GM19438 (cell line): ENCODE measurements at regions not wholly inside any gene's neighbourhood (a gene's known extent, or its start where the extent isn't known, plus 50 kb on each side); places are given as distances from the start of the nearest gene placed in this dataset.

Experiments used
- ATAC-seq: cut with Tn5 transposase; IDR thresholded peaks from one replicate; pipeline ENCODE4 v1.9.1; 2021; ENCODE audit warnings: low read depth; ENCODE audit not compliant: unreplicated experiment

- no peak for ATAC-seq
Observed at GRCh38 chr17:83177611-83178532, 98.5 kb downstream of the METRNL start.

DNA sequence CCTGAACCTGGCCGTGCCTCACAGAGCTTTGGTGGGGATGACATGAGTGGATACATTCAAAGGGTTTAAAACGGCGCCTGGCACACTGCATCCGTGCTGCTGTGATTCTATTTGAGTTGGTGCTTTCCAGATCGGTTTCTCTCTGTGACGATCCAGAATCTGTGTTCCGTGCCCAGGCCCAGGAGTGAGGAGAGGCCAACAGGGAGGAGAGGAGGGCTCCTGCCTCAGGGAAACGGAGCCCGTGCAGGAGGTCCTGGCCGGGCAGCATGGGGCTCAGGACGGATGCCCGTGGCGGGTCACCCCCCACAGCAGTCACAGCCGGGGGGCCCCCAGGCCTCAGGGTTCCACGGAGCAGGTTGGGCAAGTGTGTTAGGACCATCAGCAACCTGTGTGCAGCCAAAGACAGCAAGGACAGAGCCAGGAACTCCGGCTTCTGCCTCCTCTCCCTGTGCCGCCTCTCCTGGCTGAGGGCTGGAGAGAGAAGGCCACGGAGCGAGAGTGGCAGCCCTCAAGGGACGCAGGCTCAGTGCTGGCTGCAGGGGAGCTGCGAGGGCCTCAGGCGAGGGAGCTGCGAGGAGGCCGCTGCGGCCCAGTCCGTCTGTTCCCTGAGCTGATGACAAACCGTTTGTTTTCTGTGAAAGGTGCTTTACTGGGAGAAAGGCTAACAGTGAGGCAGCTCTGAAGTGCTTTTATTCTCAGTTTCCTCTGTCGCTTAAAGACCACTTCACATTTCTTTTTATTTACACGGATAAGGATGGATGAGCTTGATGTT, 99.3 kb downstream of the METRNL start:
- no peak for ATAC-seq

- ATAC-seq: no peak
Observed at GRCh38 chr17:83179374-83179773, 100.0 kb downstream of the METRNL start.

DNA sequence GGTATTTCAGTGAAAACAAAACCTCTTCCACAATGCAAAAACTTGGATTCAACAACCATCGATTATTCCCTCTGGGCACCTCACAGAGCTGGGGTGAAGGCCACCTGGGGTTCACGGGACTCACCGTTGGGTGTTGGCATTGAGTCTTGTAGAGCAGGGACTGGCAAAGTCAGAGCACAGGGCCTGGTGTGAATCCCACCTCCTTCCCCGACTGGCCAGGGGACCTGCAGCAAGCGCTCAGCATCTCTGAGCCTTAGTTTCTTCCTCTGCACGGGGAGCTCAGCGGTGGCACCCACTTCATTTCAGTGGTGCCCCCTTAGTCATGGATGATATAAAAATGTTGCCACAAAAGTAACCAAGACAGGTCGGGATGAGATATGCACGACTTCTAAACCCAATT, 100.4 kb downstream of the METRNL start:
- no peak for ATAC-seq

DNA sequence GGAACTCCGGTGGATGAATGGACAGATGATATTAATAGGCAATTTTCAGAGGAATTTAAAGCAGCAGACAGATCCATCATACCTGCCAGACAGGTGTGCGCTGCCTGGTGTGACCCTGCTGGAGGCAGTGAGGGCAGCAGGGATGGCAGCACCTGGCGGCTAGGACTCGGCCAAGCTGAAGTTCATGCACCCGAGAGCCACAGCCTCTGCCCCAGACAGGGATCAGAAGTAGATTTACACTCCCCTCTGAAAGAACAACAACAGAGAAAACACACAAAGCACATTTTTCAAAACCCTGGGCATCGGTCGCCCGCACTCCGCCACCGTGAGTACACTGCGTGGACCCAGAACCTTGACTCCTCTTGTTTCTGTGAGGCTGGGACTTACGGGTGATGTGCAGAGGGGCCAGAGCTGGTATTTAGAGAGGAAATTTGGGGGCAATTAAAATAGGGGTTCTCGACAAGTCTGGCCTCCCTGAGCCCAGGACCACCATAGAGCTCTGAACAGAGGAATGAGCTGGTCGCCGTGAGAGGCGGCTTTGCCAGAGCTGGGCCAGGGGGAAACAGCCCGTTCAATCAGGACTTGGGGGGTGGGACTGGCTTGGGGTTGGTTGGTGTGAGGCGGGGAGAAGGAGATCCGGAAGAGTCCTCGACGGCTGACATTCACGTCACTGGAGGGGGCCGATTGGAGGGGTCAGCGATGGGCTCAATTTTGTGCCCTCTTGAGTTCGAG, 101.0 kb downstream of the METRNL start:
- no peak for ATAC-seq

DNA sequence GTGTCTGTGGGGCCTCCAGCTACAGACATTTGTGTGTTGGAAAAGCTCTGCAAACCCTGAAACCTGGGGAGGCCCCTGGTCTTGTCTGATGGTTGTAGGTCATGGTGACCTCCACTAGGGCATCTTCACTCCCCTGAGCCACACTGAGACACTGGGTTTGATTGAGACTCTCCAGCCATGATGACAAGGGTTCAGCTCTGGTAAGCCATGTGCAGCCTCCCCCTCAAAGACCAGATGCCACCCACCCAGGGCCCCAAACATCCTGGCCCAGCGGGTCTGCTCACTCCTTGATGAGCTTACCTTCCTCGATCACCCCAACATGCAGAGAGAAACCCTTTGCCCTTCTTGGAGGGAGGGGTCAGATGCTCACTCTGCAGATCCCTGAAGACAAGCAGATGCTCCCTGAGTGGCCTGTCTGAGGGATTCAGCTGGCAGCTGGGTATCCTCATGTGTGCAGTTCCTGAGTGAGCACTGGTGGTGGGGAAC, 101.6 kb downstream of the METRNL start:
- no peak for ATAC-seq

- ATAC-seq: no peak
Observed at GRCh38 chr17:83181991-83182619, 102.7 kb downstream of the METRNL start.

DNA sequence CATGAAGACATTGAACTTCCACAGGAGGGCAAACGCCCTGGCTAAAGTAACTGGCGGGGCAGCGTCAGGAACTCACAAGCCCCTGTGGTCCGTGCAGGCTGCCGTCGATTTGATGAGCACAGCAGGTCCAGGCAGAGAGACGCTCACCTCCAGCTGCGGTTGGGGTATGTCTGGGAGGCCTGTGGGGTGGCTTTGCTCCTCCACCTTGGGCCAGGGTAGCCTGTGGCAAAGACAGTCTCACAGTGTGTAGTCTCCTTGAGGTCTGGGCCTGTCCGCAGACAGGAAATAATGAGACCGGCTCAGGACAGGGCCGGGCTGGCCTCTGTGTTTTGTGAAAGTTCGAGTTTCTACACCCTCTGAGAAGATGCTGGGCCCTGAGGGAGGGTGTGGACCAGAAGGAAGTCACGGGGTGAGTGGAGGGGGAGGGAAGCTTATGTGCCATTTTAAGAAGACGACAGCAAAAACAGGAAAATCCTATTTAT, 103.3 kb downstream of the METRNL start:
- no peak for ATAC-seq

GRCh38 chr17:83183145-83183948, 103.9 kb downstream of the METRNL start:
- no peak for ATAC-seq

- ATAC-seq: no peak
Observed at GRCh38 chr17:83183951-83184506, 104.6 kb downstream of the METRNL start.

DNA sequence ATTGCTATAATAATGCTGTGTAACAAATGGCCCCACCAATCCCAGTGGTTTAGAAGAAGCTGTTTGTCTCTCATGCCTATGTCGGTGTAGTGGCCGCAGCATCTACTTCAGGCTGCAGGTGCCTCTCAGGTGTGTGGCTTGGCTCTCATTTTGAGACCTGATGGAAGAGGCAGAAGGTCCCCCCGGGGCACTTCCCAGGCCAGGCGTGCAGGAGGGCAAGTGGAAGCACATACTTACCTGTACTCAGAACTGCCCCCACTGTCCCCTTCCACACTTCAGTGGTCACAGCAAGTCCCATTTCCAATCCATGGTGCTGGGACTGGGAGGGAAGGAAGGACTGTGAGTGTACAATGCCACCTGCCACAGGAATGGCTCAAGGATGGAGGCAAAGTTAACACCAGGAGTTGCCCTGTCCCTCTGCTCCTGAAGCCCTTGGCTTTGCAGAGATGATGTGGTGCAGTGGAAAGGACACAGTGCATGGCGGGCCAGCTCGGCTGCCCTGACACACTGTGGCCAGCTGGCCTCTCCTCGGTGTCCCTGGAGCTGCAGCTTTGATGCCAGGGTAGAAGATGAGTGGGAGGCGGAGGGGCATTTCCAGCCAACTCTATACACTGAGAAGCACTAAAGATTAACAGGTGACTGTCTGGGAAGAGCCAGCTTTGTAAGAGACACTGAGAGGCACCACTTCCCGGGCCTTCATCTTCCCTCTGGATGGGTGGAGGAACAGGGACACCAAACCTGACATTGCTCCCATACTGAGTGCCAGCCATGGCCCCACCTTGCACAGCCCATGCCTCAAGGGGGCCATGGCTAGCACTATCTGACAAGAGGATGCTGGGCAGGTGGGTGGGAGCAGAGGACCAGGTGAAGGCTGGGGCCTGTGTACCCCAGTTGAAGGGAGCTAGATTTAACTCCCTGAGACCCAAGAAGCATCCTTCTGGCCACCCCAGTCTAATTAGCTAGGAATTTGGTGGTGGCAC, 105.9 kb downstream of the METRNL start:
- no peak for ATAC-seq

DNA sequence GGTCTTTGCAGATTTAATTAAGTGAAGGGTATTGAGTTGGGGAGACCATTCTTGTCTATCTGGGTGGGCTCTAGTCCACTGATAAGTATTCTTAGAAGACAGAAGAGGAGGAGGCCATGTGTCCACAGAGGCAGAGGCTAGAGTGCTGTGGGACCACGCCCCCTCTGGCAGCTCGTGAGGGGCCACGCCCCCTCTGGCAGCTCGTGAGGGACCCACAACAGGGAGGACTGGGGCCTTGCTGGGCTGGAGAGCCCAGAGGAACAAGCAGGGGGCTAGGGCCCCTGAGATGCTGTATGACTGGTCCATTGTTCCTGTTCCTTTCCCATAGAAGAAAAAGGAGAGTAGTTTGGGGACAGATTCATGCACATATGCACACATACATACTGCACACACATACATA, 106.8 kb downstream of the METRNL start:
- no peak for ATAC-seq

- no peak for ATAC-seq
Observed at GRCh38 chr17:83186751-83187421, 107.5 kb downstream of the METRNL start.

DNA sequence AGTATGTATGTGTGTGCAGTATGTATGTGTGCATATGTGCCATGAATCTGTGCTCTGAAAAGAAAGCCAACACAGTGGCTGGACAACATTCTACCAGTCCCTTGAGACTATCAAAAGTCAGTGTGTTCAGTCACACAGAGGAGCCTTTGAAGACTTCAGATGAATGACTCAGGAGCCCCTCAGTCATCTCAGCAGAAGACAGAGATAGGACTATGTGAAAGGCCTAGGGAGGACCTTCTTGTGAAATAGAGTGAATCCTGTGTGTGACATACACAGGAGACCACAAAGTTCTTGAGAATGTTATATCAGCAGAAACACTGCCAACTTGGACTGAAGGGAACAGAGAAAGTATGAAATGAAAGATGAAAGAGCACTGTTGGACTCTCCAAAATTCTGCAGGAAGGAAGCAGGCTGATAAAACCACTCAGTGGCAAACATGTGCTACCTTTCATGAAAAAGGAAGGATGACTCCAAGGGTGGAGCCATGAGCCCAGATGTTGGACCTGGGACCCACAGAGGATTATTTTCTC, 108.4 kb downstream of the METRNL start:
- no peak for ATAC-seq

DNA sequence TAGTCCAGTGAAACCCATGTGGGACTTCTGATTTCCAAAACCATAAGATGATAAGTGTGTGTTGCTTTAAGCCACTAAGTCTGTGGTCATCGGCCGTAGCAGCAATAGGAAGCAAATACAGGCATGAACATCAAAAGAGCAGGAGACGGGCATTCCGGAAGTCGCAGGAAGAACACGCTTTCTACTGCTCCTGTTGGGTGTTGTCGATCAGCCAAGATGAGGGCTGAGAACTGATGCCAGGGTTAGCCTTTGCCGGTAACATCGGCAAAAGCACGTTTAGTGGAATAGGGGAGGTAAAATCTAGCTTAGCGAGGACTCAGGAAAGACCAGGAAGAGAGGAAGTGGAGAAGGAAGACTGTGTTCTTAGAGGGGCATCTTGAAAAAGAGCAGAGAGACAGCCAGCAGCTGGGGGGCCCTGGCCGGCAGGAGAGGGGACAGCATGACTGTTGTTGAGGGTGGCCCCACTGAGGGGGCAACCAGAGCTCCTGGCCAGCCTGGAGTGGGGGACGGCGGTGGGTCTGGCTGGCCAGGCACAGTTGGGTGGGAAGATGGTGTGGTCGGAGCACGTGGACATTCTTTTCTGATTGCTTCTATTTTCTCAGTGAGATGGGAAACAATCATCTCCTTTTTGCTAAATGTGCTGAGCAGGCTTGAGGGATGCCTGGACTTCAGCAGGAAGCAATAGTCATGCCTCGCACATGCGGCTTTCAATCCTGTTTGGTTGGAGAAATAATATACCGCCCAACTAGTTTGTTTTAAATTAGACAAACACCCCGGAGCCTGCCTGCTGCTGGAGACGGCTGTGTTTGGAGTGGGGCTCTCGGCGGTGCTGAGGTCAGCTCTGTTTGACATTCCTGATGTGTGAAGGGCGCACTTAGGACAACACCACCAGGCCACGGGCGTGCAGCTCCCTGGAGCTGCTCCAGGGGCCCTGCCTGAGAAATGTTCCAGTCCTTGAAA, 109.9 kb downstream of the METRNL start:
- no peak for ATAC-seq

GRCh38 chr17:83190004-83190385, 110.6 kb downstream of the METRNL start:
- ATAC-seq: no peak
